Astrocyte (in vitro differentiated cells and primary cell): ENCODE measurements at regions not wholly inside any gene's neighbourhood (a gene's known extent, or its start where the extent isn't known, plus 50 kb on each side); places are given as distances from the start of the nearest gene placed in this dataset.

ENCODE experiments used
- EZH2 ChIP-seq: IDR thresholded peaks from 2 replicates; pipeline ENCODE4 v1.6.1; 2012; ENCODE audit warnings: mild to moderate bottlenecking, low read length, inconsistent platforms; ENCODE audit not compliant: insufficient read depth
- TF ChIP-seq, protein P1 (sequence below): IDR thresholded peaks from 2 replicates; pipeline ENCODE4 v1.5.1; 2011; ENCODE audit warnings: low read depth, mild to moderate bottlenecking, inconsistent platforms, low read length, moderate library complexity; ENCODE audit not compliant: insufficient read depth

DNA sequence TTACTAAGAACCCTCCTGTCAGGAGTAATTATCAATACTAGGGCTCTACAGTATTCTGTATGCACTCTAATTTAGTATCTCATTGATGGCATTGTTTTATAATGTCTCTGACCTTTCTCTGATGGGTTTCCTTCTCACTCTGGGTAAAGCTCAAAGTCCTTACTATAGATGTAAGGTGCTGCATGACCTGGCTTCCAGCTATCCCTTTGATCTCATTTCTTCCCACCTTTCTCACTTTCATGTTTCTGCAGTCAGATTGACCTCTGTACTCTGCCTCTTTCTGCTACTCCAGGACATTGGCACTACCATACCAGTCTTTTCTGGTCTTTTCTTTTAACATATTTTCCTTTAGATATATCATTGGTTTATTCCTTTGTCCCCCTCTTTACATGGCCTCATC, 2332.8 kb upstream of the C9orf72 start:
- TF ChIP-seq, protein P1, sequence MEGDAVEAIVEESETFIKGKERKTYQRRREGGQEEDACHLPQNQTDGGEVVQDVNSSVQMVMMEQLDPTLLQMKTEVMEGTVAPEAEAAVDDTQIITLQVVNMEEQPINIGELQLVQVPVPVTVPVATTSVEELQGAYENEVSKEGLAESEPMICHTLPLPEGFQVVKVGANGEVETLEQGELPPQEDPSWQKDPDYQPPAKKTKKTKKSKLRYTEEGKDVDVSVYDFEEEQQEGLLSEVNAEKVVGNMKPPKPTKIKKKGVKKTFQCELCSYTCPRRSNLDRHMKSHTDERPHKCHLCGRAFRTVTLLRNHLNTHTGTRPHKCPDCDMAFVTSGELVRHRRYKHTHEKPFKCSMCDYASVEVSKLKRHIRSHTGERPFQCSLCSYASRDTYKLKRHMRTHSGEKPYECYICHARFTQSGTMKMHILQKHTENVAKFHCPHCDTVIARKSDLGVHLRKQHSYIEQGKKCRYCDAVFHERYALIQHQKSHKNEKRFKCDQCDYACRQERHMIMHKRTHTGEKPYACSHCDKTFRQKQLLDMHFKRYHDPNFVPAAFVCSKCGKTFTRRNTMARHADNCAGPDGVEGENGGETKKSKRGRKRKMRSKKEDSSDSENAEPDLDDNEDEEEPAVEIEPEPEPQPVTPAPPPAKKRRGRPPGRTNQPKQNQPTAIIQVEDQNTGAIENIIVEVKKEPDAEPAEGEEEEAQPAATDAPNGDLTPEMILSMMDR = no peak
- no peak for TF ChIP-seq EZH2
